Stimulated activated CD8-positive, alpha-beta memory T cell treated with anti-CD3 and anti-CD28 coated beads, Interleukin-15, amount 100 ng/mL, for 48 hours (primary cell): ENCODE measurements at regions not wholly inside any gene's neighbourhood (a gene's known extent, or its start where the extent isn't known, plus 50 kb on each side); places are given as distances from the start of the nearest gene placed in this dataset.
"Not testable (repeated sequence)": the region's sequence is repeated elsewhere in the genome, so short reads cannot be mapped to it uniquely, and the experiment has no call there.

Source experiments
- DNase-seq, 2 donors: peaks; one replicate each; pipeline ENCODE4 v3.0.0-alpha.2; 2020; ENCODE audit warnings: low read depth in 2 of 2

- no peak for DNase-seq
Observed at GRCh38 chr13:109939180-109939579, 152.8 kb upstream of the IRS2 start.

DNA sequence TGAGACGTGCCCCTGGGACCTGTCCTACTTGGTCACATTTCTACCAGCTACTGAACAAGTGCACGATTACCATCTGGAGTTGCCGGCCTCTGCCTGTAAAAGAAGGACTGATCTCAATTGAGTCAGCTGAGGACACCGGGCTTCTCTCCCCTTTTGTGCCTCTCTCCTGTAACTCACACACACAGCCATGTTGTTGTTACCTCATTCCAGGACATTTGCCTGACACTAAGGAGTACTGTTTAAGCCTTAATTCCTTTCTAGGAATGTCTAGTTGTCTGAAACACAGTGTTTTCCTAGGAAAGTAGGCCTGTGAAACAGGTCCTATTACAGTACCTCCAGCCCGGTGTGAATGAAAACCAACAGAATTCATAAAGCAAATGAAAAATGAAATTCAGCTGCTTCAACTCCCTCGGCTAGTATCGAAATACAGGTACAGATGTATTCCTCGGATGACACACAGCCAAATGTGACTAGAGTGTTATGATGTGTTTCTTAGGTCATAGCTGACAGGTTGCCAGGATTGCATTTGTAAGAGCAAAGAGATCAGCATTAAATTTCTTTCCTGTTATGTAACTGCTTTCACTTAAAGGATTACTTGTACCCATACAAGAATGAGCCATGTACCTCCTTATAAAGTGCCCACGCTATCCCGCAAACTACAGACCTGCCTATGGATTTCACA, 152.0 kb upstream of the IRS2 start:
- no peak for DNase-seq

DNA sequence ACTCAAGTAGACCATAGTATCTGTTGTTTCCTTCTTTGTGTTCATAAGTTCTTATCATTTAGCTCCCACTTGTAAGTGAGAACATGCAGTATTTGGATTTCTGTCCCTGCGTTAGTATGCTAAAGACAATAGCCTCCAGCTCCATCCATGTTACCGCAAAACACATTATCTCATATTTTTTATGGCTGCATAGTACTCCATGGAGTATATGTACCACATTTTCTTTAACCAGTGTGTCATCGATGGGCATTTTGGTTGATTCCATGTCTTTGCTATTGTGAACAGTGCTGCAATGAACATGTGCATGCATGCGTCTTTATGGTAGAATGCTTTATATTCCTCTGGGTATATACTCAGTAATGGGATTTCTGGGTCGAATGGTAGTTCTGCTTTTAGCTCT, 148.1 kb upstream of the IRS2 start:
- not testable (repeated sequence) for DNase-seq

DNA sequence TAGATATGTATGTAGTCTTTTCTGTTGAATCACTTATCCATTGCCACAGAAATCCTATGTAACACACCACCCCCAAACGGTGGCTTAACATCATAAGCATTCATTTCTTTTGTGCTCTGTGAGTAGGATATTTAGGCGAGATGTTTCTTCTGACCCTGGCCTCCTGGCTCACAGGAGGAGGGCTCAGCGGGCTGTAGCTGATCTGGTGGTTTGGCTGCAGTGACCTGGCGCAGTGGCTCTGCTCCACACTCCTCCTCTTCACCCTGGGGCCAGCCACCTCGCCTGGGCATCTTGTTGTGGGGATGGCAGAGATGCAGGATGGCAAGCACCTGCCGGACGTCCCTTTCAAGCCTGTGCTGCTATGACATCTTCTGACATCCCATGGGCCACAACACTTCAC, 147.1 kb upstream of the IRS2 start:
- no peak for DNase-seq

GRCh38 chr13:109924376-109924775, 138.0 kb upstream of the IRS2 start:
- no peak for DNase-seq

DNA sequence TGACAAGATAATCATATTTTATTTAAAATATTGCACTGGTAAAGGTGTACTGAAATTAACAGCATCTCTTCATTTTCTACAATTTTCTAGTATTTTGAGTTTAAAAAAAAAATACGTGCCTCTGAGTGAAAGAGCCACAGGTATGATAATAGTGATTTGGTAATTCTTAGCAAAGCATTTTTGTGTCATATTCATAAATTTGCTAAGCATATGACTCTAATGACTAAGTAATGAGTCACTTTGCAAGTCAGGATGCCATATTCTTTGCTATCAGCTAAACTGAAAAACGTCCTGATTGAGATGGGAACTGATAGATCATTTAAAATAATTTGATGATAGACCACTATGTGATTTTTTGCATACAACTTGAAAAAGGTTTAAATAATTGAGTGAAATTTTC, 136.1 kb upstream of the IRS2 start:
- no peak for DNase-seq

DNA sequence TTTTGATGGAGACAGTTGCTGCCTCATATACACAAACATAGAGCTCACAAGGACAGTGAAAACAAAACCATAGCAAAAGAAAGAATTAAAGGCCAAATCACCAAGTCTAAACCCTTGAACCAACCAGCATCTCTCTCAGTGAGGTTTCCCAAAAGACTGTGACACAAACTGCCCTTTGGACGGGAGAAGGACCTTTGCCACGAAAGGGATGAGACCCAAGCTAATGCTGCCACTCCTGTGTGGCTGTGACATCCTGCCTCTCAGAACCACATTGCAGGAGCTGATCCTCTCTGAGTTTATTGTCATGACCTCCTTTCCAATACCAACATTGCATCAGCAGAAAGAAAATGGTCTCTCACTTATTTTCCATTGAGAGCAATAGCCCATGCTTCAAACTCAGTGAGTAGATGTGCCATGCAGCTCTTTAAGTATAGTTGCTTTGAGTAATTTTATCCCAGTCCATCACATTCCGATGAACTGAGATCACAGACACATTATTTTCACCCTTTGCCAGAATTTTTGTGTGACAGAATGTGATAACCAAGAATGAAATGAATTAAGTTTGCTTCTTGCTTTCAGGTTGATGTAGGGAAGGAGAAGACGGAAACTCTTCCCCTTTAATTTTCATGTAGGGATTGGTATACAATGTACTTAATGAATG, 133.5 kb upstream of the IRS2 start:
- DNase-seq = no peak

- no peak for DNase-seq
Observed at GRCh38 chr13:109918179-109918711, 131.9 kb upstream of the IRS2 start.

GRCh38 chr13:109917422-109917821, 131.0 kb upstream of the IRS2 start:
- DNase-seq = no peak

DNA sequence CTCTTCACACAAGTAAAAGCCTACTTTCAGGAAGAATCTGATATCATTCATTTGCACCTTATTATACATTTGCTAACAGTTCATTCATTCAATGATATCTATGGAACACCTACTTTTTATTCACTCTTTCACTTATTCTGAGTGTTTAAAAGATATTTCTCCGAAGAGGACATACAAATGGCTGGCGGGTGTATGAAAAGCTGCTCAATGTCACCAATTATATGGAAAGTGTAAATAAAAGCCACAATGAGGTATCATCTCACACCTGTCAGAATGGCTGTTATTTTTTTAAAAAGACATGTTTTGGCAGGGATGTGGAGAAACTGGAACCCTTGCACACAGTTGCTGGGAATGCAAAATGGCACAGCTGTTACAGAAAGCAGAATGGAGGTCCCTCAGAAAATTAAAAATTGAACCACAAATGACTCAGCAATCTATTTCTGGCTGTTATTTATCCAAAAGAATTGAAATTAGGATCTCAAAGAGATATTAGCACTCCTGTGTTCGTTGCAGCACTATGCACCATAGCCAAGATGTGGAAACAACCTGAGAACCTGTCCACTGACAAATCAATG, 127.6 kb upstream of the IRS2 start:
- DNase-seq = no peak

GRCh38 chr13:109913186-109913585, 126.8 kb upstream of the IRS2 start:
- no peak for DNase-seq

GRCh38 chr13:109910194-109910593, 123.8 kb upstream of the IRS2 start:
- DNase-seq = no peak

GRCh38 chr13:109906976-109907375, 120.6 kb upstream of the IRS2 start:
- no peak for DNase-seq

GRCh38 chr13:109904218-109904617, 117.8 kb upstream of the IRS2 start:
- DNase-seq = no peak

- no peak for DNase-seq
Observed at GRCh38 chr13:109900741-109901140, 114.4 kb upstream of the IRS2 start.

GRCh38 chr13:109900320-109900719, 113.9 kb upstream of the IRS2 start:
- no peak for DNase-seq

- no peak for DNase-seq
Observed at GRCh38 chr13:109899748-109900147, 113.4 kb upstream of the IRS2 start.

GRCh38 chr13:109899316-109899715, 112.9 kb upstream of the IRS2 start:
- no peak for DNase-seq

- no peak for DNase-seq
Observed at GRCh38 chr13:109897988-109898624, 111.7 kb upstream of the IRS2 start.

- no peak for DNase-seq
Observed at GRCh38 chr13:109892101-109892500, 105.7 kb upstream of the IRS2 start.

GRCh38 chr13:109885235-109885634, 98.9 kb upstream of the IRS2 start:
- no peak for DNase-seq

DNA sequence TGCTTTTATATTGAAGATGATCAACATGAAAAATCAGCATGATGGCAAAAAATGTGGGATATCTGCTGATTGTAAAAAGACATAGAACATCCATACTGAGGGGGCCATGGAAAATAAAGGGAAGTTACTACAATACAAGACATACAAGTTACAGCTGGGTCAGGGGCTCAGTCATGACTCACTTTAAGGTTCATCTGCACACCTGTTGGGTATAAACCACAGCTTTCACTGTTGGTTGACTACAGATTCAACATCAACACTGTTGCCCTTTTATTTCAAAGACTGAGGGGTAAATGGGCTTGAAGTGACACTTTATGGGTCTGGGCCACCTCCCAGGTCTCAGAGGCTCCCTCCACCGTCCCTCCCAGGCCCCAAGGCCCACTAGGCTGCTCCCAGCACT, 98.1 kb upstream of the IRS2 start:
- DNase-seq = no peak
